ENCODE measurements at regions not wholly inside any gene's neighbourhood (a gene's known extent, or its start where the extent isn't known, plus 50 kb on each side); places are given as distances from the start of the nearest gene placed in this dataset.

GRCh38 chr2:200725596-200725995, 86.1 kb upstream of the BZW1 start:
- 2 to 13% methylated on average over 2 to 3 of the region's 3 CpGs for WGBS, 2 experiments (ENCODE audit: low coverage in 1 of 2, low lambda C conversion rate in 2 of 2, missing lambda C conversion rate in 2 of 2)
- in situ Hi-C loops (cut with MboI) = no loop called here
- Histone ChIP-seq H2AFZ (no peak overlapping the region), H3K9me3 (ENCODE audit: low read depth) (no peaks in the 10 kb centered on the region), H3F3A (ENCODE audit: insufficient read depth) (no peaks in the 10 kb centered on the region), H3K27me3 (replicated peaks; ENCODE audit: insufficient read depth) (no peaks in the 10 kb centered on the region; the same call in none of the 2 replicates), H3K4me3 (no peak overlapping the region), H3K36me3 (ENCODE audit: low read depth) (no peaks in the 10 kb centered on the region), H4K20me1 (ENCODE audit: insufficient read depth) (no peaks in the 10 kb centered on the region), H3K9ac (no peak overlapping the region), H3K79me2 (ENCODE audit: insufficient read depth) (no peaks in the 10 kb centered on the region), H3K4me2 (ENCODE audit: unreplicated experiment) (no peak overlapping the region), H3K27ac (no peak overlapping the region), H3K4me1 (ENCODE audit: insufficient read depth) (no peaks in the 10 kb centered on the region), H3K9me2 (ENCODE audit: insufficient read depth) (no peaks in the 10 kb centered on the region)
- TF ChIP-seq EZH2 (IDR thresholded peaks at IDR 0.05; ENCODE audit: insufficient read depth, poor library complexity, severe bottlenecking) (no peak), EZH2phosphoT487 (IDR thresholded peaks at IDR 0.05; ENCODE audit: insufficient read depth, low read depth) (no peak)
- no peak for DNase-seq

GRCh38 chr2:200728630-200729029, 83.1 kb upstream of the BZW1 start:
- H4K20me1 ChIP-seq (ENCODE audit: insufficient read depth) = no peaks in the 10 kb centered on the region
- no peaks in the 10 kb centered on the region for H3K9me2 ChIP-seq (ENCODE audit: insufficient read depth)
- DNase-seq = peak; percentile 45
- H3K27ac ChIP-seq = no peak overlapping the region
- H3F3A ChIP-seq (ENCODE audit: insufficient read depth) = no peaks in the 10 kb centered on the region
- H3K4me2 ChIP-seq (ENCODE audit: unreplicated experiment) = no peak overlapping the region
- H3K4me1 ChIP-seq (ENCODE audit: insufficient read depth) = no peaks in the 10 kb centered on the region
- in situ Hi-C loops (cut with MboI) = no loop called here
- 14 to 55% methylated on average over 1 of the region's 1 CpG for WGBS, 2 experiments (ENCODE audit: low coverage in 1 of 2, low lambda C conversion rate in 2 of 2, missing lambda C conversion rate in 2 of 2)
- no peaks in the 10 kb centered on the region for H3K79me2 ChIP-seq (ENCODE audit: insufficient read depth)
- H3K36me3 ChIP-seq (ENCODE audit: low read depth) = no peaks in the 10 kb centered on the region
- no peak overlapping the region for H3K4me3 ChIP-seq
- no peak overlapping the region for H3K9ac ChIP-seq
- TF ChIP-seq EZH2phosphoT487 (IDR thresholded peaks at IDR 0.05; ENCODE audit: insufficient read depth, low read depth) (no peak), EZH2 (IDR thresholded peaks at IDR 0.05; ENCODE audit: insufficient read depth, poor library complexity, severe bottlenecking) (no peak)
- no peaks in the 10 kb centered on the region; the same call in none of the 2 replicates for H3K27me3 ChIP-seq (replicated peaks; ENCODE audit: insufficient read depth)
- H2AFZ ChIP-seq = no peak overlapping the region
- no peaks in the 10 kb centered on the region for H3K9me3 ChIP-seq (ENCODE audit: low read depth)

- no peaks in the 10 kb centered on the region for H3F3A ChIP-seq (ENCODE audit: insufficient read depth)
- H3K36me3 ChIP-seq (ENCODE audit: low read depth) = no peaks in the 10 kb centered on the region
- H3K79me2 ChIP-seq (ENCODE audit: insufficient read depth) = no peaks in the 10 kb centered on the region
- H3K9me2 ChIP-seq (ENCODE audit: insufficient read depth) = no peaks in the 10 kb centered on the region
- no peak overlapping the region for H2AFZ ChIP-seq
- H4K20me1 ChIP-seq (ENCODE audit: insufficient read depth) = no peaks in the 10 kb centered on the region
- TF ChIP-seq EZH2phosphoT487 (IDR thresholded peaks at IDR 0.05; ENCODE audit: insufficient read depth, low read depth) = no peak
- TF ChIP-seq EZH2 (IDR thresholded peaks at IDR 0.05; ENCODE audit: insufficient read depth, poor library complexity, severe bottlenecking) = no peak
- WGBS, 2 experiments (ENCODE audit: low coverage in 1 of 2, low lambda C conversion rate in 2 of 2, missing lambda C conversion rate in 2 of 2) = 85 to 88% methylated on average over 2 of the region's 2 CpGs
- no peaks in the 10 kb centered on the region for H3K4me1 ChIP-seq (ENCODE audit: insufficient read depth)
- H3K27ac ChIP-seq = no peak overlapping the region
- no peak overlapping the region for H3K4me2 ChIP-seq (ENCODE audit: unreplicated experiment)
- no peak for DNase-seq
- no peaks in the 10 kb centered on the region; the same call in 1 of the 2 replicates for H3K27me3 ChIP-seq (replicated peaks; ENCODE audit: insufficient read depth)
- H3K9ac ChIP-seq = no peak overlapping the region
- in situ Hi-C loops (cut with MboI) = no loop called here
- no peaks in the 10 kb centered on the region for H3K9me3 ChIP-seq (ENCODE audit: low read depth)
- no peak overlapping the region for H3K4me3 ChIP-seq
Observed at GRCh38 chr2:200730302-200730701, 81.4 kb upstream of the BZW1 start.

GRCh38 chr2:200730960-200731359, 80.8 kb upstream of the BZW1 start:
- in situ Hi-C loops (cut with MboI) = no loop called here
- Histone ChIP-seq H3K27ac (no peak overlapping the region), H3K9me2 (ENCODE audit: insufficient read depth) (no peaks in the 10 kb centered on the region), H3K79me2 (ENCODE audit: insufficient read depth) (no peaks in the 10 kb centered on the region), H3K4me1 (ENCODE audit: insufficient read depth) (no peaks in the 10 kb centered on the region), H3K9me3 (ENCODE audit: low read depth) (no peaks in the 10 kb centered on the region), H3K36me3 (ENCODE audit: low read depth) (no peaks in the 10 kb centered on the region), H3K4me3 (no peak overlapping the region), H2AFZ (no peak overlapping the region), H3F3A (ENCODE audit: insufficient read depth) (no peaks in the 10 kb centered on the region), H3K4me2 (ENCODE audit: unreplicated experiment) (no peak overlapping the region), H4K20me1 (ENCODE audit: insufficient read depth) (no peaks in the 10 kb centered on the region), H3K27me3 (replicated peaks; ENCODE audit: insufficient read depth) (no peaks in the 10 kb centered on the region), H3K9ac (no peak overlapping the region)
- 93 to 100% methylated on average over 3 of the region's 3 CpGs for WGBS, 2 experiments (ENCODE audit: low coverage in 1 of 2, low lambda C conversion rate in 2 of 2, missing lambda C conversion rate in 2 of 2)
- TF ChIP-seq EZH2 (IDR thresholded peaks at IDR 0.05; ENCODE audit: insufficient read depth, poor library complexity, severe bottlenecking) = no peak
- no peak for TF ChIP-seq EZH2phosphoT487 (IDR thresholded peaks at IDR 0.05; ENCODE audit: insufficient read depth, low read depth)
- no peak for DNase-seq

GRCh38 chr2:200732866-200733265, 78.8 kb upstream of the BZW1 start:
- DNase-seq = no peak
- Histone ChIP-seq H3K4me1 (ENCODE audit: insufficient read depth) (no peaks in the 10 kb centered on the region), H3F3A (ENCODE audit: insufficient read depth) (no peaks in the 10 kb centered on the region), H3K79me2 (ENCODE audit: insufficient read depth) (no peaks in the 10 kb centered on the region), H2AFZ (no peak overlapping the region), H3K36me3 (ENCODE audit: low read depth) (no peaks in the 10 kb centered on the region), H3K9ac (no peak overlapping the region), H3K9me2 (ENCODE audit: insufficient read depth) (no peaks in the 10 kb centered on the region), H4K20me1 (ENCODE audit: insufficient read depth) (no peaks in the 10 kb centered on the region), H3K4me2 (ENCODE audit: unreplicated experiment) (no peak overlapping the region), H3K27ac (no peak overlapping the region), H3K4me3 (no peak overlapping the region), H3K9me3 (ENCODE audit: low read depth) (no peaks in the 10 kb centered on the region), H3K27me3 (replicated peaks; ENCODE audit: insufficient read depth) (no peaks in the 10 kb centered on the region)
- in situ Hi-C loops (cut with MboI) = no loop called here
- WGBS, 2 experiments (ENCODE audit: low coverage in 1 of 2, low lambda C conversion rate in 2 of 2, missing lambda C conversion rate in 2 of 2) = 75 to 89% methylated on average over 2 of the region's 2 CpGs
- TF ChIP-seq EZH2phosphoT487 (IDR thresholded peaks at IDR 0.05; ENCODE audit: insufficient read depth, low read depth) (no peak), EZH2 (IDR thresholded peaks at IDR 0.05; ENCODE audit: insufficient read depth, poor library complexity, severe bottlenecking) (no peak)

Data from GM23248 (cell line).